H1 (cell line): ENCODE measurements at regions not wholly inside any gene's neighbourhood (a gene's known extent, or its start where the extent isn't known, plus 50 kb on each side); places are given as distances from the start of the nearest gene placed in this dataset.
A peak's percentile ranks its signal among the peaks of the same experiment; 100 is the strongest.

ENCODE experiments used
- CTCF ChIA-PET: fragments of 300-600 bp; sonication (Branson Sonifier 250); formaldehyde crosslinking; loops from one replicate; lab custom pipeline; 2021; ENCODE audit not compliant: partially characterized antibody; lab: Charles Lee
- POLR2A ChIA-PET: fragments of 300-600 bp; sonication (Branson Sonifier 250); formaldehyde crosslinking; loops from one replicate; lab custom pipeline; 2021; ENCODE audit warnings: inconsistent platforms; ENCODE audit not compliant: partially characterized antibody; lab: Charles Lee
- DNase-seq, 2 experiments: peaks; one replicate each; pipeline versions ENCODE4 v3.0.0 to v3.0.0-alpha.2; 2010 to 2022; ENCODE audit warnings: low spot score in 2 of 2, low read depth in 1 of 2, mixed read lengths in 1 of 2
- FAIRE-seq: peaks from 2 replicates; lab custom pipeline; 2011; peaks lifted over from hg19 to GRCh38; lab: Jason Lieb, UNC
- H2AFZ ChIP-seq: 2 replicates; pipeline ENCODE4 v1.8.1; 2012; ENCODE audit warnings: low read length, inconsistent platforms
- H2AK5ac ChIP-seq: 2 replicates; pipeline ENCODE4 v1.6.1; 2013; ENCODE audit warnings: low read depth, low read length
- H2BK120ac ChIP-seq: replicated peaks from 2 replicates; pipeline ENCODE3; 2013; ENCODE audit warnings: low read depth, low read length, inconsistent platforms
- H2BK12ac ChIP-seq: 2 replicates; pipeline ENCODE4 v1.6.1; 2013; ENCODE audit warnings: low read depth, low read length
- H2BK15ac ChIP-seq: 2 replicates; pipeline ENCODE4 v1.6.1; 2013; ENCODE audit warnings: low read length
- H2BK20ac ChIP-seq: 2 replicates; pipeline ENCODE4 v1.6.1; 2013; ENCODE audit warnings: low read length
- H2BK5ac ChIP-seq: 2 replicates; pipeline ENCODE4 v1.6.1; 2013; ENCODE audit warnings: low read depth, low read length
- H3K14ac ChIP-seq: 2 replicates; pipeline ENCODE4 v1.6.1; 2013; ENCODE audit warnings: inconsistent platforms; ENCODE audit not compliant: insufficient read length
- H3K18ac ChIP-seq: 2 replicates; pipeline ENCODE4 v1.6.1; 2013; ENCODE audit warnings: low read length; ENCODE audit errors: extremely low read depth
- H3K23ac ChIP-seq: 2 replicates; pipeline ENCODE4 v1.6.1; 2013; ENCODE audit warnings: inconsistent platforms; ENCODE audit not compliant: insufficient read length
- H3K23me2 ChIP-seq: 2 replicates; pipeline ENCODE4 v1.6.1; 2013; ENCODE audit warnings: low read depth, low read length
- H3K27ac ChIP-seq: 2 replicates; pipeline ENCODE4 v1.6.1; 2011; ENCODE audit warnings: low read depth, low read length, inconsistent platforms
- H3K27me3 ChIP-seq, 4 experiments: replicated peaks in 1 of 4; 1 replicate in 1 of 4; 2 replicates in 3 of 4; pipeline versions ENCODE4 v1.6.1 to v1.8.1; 2011 to 2013; ENCODE audit warnings: low read length in 3 of 4, mild to moderate bottlenecking in 3 of 4, inconsistent platforms in 2 of 4, mixed read lengths in 2 of 4, moderate library complexity in 1 of 4; ENCODE audit not compliant: control insufficient read depth in 3 of 4, insufficient read depth in 3 of 4; ENCODE audit errors: extremely low read depth in 1 of 4
- H3K36me3 ChIP-seq, 4 experiments: 2 replicates each; pipeline versions ENCODE4 v1.6.1 to v1.8.1; 2011 to 2013; ENCODE audit warnings: mild to moderate bottlenecking in 4 of 4, low read length in 3 of 4, moderate library complexity in 2 of 4, control low read depth in 1 of 4, inconsistent platforms in 1 of 4; ENCODE audit not compliant: insufficient read depth in 4 of 4, control insufficient read depth in 2 of 4
- H3K4ac ChIP-seq: replicated peaks from 2 replicates; pipeline ENCODE3; 2013; ENCODE audit warnings: low read length, low read depth, mixed read lengths, inconsistent platforms; ENCODE audit not compliant: insufficient read length
- H3K4me1 ChIP-seq, 4 experiments: replicated peaks in 1 of 4; 1 replicate in 1 of 4; 2 replicates in 3 of 4; pipeline versions ENCODE4 v1.6.1 to v1.8.1; 2011 to 2013; ENCODE audit warnings: low read length in 3 of 4, inconsistent platforms in 2 of 4, mixed read lengths in 1 of 4; ENCODE audit not compliant: insufficient read depth in 4 of 4, control insufficient read depth in 3 of 4
- H3K4me2 ChIP-seq, 2 experiments: 2 replicates each; pipeline versions ENCODE4 v1.6.1 to v1.8.1; 2011 to 2013; ENCODE audit warnings: low read depth in 2 of 2, low read length in 2 of 2, control low read depth in 1 of 2, inconsistent platforms in 1 of 2, mild to moderate bottlenecking in 1 of 2; ENCODE audit not compliant: insufficient read depth in 1 of 2
- H3K4me3 ChIP-seq, 4 experiments: fragments of 200-600, 300-600 bp in 1 of 4; sonication (generic), shearing (Covaris generic), sonication (Bioruptor Twin) in 1 of 4; 2 replicates each; pipeline versions ENCODE4 v1.5.1 to v1.8.1; 2011 to 2016; ENCODE audit warnings: low read length in 4 of 4, low read depth in 3 of 4, control low read depth in 2 of 4, inconsistent platforms in 2 of 4, mild to moderate bottlenecking in 2 of 4, mixed read lengths in 1 of 4, moderate library complexity in 1 of 4; ENCODE audit not compliant: insufficient read depth in 2 of 4; ENCODE audit errors: extremely low read depth in 1 of 4
- H3K56ac ChIP-seq: replicated peaks from 2 replicates; pipeline ENCODE3; 2013; ENCODE audit warnings: low read depth, mild to moderate bottlenecking, mixed read lengths, low read length, inconsistent platforms; ENCODE audit not compliant: insufficient read length
- H3K79me1 ChIP-seq: 2 replicates; pipeline ENCODE4 v1.6.1; 2013; ENCODE audit warnings: low read depth, low read length, control low read depth
- H3K79me2 ChIP-seq, 2 experiments: 2 replicates each; pipeline versions ENCODE4 v1.6.1 to v1.8.1; 2012 to 2013; ENCODE audit warnings: low read length in 2 of 2, mild to moderate bottlenecking in 2 of 2, inconsistent platforms in 1 of 2; ENCODE audit not compliant: insufficient read depth in 2 of 2, control insufficient read depth in 1 of 2
- H3K9ac ChIP-seq, 4 experiments: replicated peaks in 1 of 4; 1 replicate in 1 of 4; 2 replicates in 3 of 4; pipeline versions ENCODE4 v1.6.1 to v1.8.1; 2011 to 2013; ENCODE audit warnings: low read depth in 3 of 4, low read length in 3 of 4, control low read depth in 2 of 4, mild to moderate bottlenecking in 2 of 4, moderate library complexity in 2 of 4, inconsistent platforms in 1 of 4; ENCODE audit errors: extremely low read depth in 1 of 4
- H3K9me3 ChIP-seq, 2 experiments: 2 replicates each; pipeline versions ENCODE4 v1.6.1 to v1.8.1; 2012 to 2013; ENCODE audit warnings: mild to moderate bottlenecking in 2 of 2, moderate library complexity in 2 of 2, control low read depth in 1 of 2, inconsistent platforms in 1 of 2, low read depth in 1 of 2, low read length in 1 of 2, mixed read lengths in 1 of 2; ENCODE audit not compliant: insufficient read depth in 2 of 2
- H4K20me1 ChIP-seq, 2 experiments: replicated peaks in 1 of 2; 2 replicates each; pipeline versions ENCODE3 to v1.8.1; 2011 to 2013; ENCODE audit warnings: inconsistent platforms in 2 of 2, low read length in 2 of 2, mild to moderate bottlenecking in 1 of 2; ENCODE audit not compliant: insufficient read depth in 2 of 2, control insufficient read depth in 1 of 2
- H4K5ac ChIP-seq: 2 replicates; pipeline ENCODE4 v1.6.1; 2013; ENCODE audit warnings: low read length, low read depth, mixed read lengths, inconsistent platforms; ENCODE audit not compliant: insufficient read length
- H4K8ac ChIP-seq: 2 replicates; pipeline ENCODE4 v1.8.0; 2013; ENCODE audit warnings: mild to moderate bottlenecking, moderate library complexity, low read length, inconsistent platforms; ENCODE audit not compliant: insufficient read depth; ENCODE audit errors: extremely low read depth
- H4K91ac ChIP-seq: replicated peaks from 2 replicates; pipeline ENCODE3; 2013; ENCODE audit warnings: low read length, mixed read lengths, inconsistent platforms; ENCODE audit not compliant: insufficient read length
- ASH2L ChIP-seq: fragments of 200-600, 300-600 bp; sonication (generic); IDR thresholded peaks from one replicate; pipeline ENCODE4 v1.7.1; 2017; ENCODE audit warnings: low read length
- ATF3 ChIP-seq: IDR thresholded peaks from 2 replicates; pipeline ENCODE4 v1.6.1; 2011; ENCODE audit warnings: low read depth, mild to moderate bottlenecking, low read length; ENCODE audit not compliant: insufficient read depth
- CBX5 ChIP-seq: fragments of 300-800, 300-1000 bp; sonication (generic); IDR thresholded peaks from 2 replicates; pipeline ENCODE4 v1.7.1; 2016; ENCODE audit warnings: antibody characterized with exemption, low read length, low read depth
- GTF2F1 ChIP-seq: IDR thresholded peaks from 2 replicates; pipeline ENCODE4 v1.6.1; 2012; ENCODE audit warnings: low read depth, low read length, improper control_type of control experiment, borderline replicate concordance
- KDM4A ChIP-seq: IDR thresholded peaks from one replicate; pipeline ENCODE4 v1.7.1; 2012; ENCODE audit warnings: low read depth, mild to moderate bottlenecking, moderate library complexity, low read length, inconsistent platforms; ENCODE audit not compliant: severe bottlenecking
- PHF8 ChIP-seq: fragments of 200-600 bp; sonication (generic); conservative IDR thresholded peaks from 2 replicates; pipeline ENCODE4 v1.7.1; 2012; ENCODE audit warnings: low read depth, mild to moderate bottlenecking, inconsistent platforms, low read length, moderate library complexity
- RAD21 ChIP-seq, 2 experiments: IDR thresholded peaks in 1 of 2; conservative IDR thresholded peaks in 1 of 2; 2 replicates each; pipeline ENCODE4 v1.6.1; 2011; ENCODE audit warnings: low read depth in 2 of 2, low read length in 2 of 2, improper control_type of control experiment in 1 of 2, inconsistent platforms in 1 of 2, mild to moderate bottlenecking in 1 of 2, moderate library complexity in 1 of 2
- WGBS, 2 experiments: shearing (Covaris generic) in 1 of 2; methylation state at CpG; one replicate each; pipeline versions ENCODE4 v1.1.6 to v1.1.7; 2013 to 2015; ENCODE audit warnings: low lambda C conversion rate in 2 of 2, mixed read lengths in 2 of 2, inconsistent platforms in 1 of 2, low coverage in 1 of 2, missing lambda C conversion rate in 1 of 2; ENCODE audit not compliant: insufficient replicate concordance in 2 of 2, insufficient coverage in 1 of 2, insufficient read length in 1 of 2; ENCODE audit errors: extremely low coverage in 1 of 2, missing lambda C conversion rate in 1 of 2; 5-methylcytosine and 5-hydroxymethylcytosine counted together

GRCh38 chrX:10040961-10041360 is 73.8 kb downstream of the CLDN34 start:
- H4K8ac ChIP-seq: no peak overlapping the region
- no peak overlapping the region for H2BK15ac ChIP-seq
- H3K18ac ChIP-seq: peak overlapping the region; percentile 40; the same call in 1 of the 2 replicates
- no peak overlapping the region for H3K23ac ChIP-seq
- H2BK120ac ChIP-seq: peak overlapping the region; percentile 36
- FAIRE-seq (no peak), DNase-seq (no peak)
- peaks cover 0 to 1% of the 10 kb centered on the region in 2 experiments for H4K20me1 ChIP-seq
- no peaks in the 10 kb centered on the region for H3K9me3 ChIP-seq
- H3K79me1 ChIP-seq: no peaks in the 10 kb centered on the region
- peak overlapping the region; percentile 81; the same call in 1 of the 2 replicates for H2BK5ac ChIP-seq
- no peak overlapping the region for H3K4ac ChIP-seq
- no peak overlapping the region for H2BK20ac ChIP-seq
- peaks cover 0 to 12% (median 5%) of the 10 kb centered on the region in 4 experiments; a peak in 3 of 7 replicates for H3K4me1 ChIP-seq
- no peaks in the 10 kb centered on the region for H3K36me3 ChIP-seq
- 16% methylated on average over 5 of the region's 5 CpGs; no CpG with 5 or more reads in 1 of the 2 experiments for WGBS, 2 experiments
- H2BK12ac ChIP-seq: peak overlapping the region; percentile 27; the same call in 1 of the 2 replicates
- H3K56ac ChIP-seq: no peak overlapping the region
- ChIA-PET POLR2A (interaction anchor here (1.5 to 2.9 kb wide), 4 partner anchors 10 to 24 kb away, joined by 3 to 12 read pairs (median 8); no protein-coding TSS in a partner anchor), CTCF (interaction anchor here (1.1 to 1.4 kb wide), 3 partner anchors 12 to 42 kb away, joined by 3 to 5 read pairs (median 4); no protein-coding TSS in a partner anchor)
- peak overlapping the region; percentile 55; the same call in 1 of the 2 replicates for H3K27ac ChIP-seq
- no peak overlapping the region for H2AK5ac ChIP-seq
- H4K91ac ChIP-seq: peak overlapping the region; percentile 91
- H3K23me2 ChIP-seq: no peaks in the 10 kb centered on the region
- H3K9ac ChIP-seq: no peak overlapping the region
- H2AFZ ChIP-seq: no peak overlapping the region
- peak overlapping the region; percentile 29 for H4K5ac ChIP-seq
- H3K14ac ChIP-seq: no peak overlapping the region
- H3K4me3 ChIP-seq: peak overlapping the region in 1 of 4 experiments; percentile 37; a peak in 1 of 8 replicates
- no peaks in the 10 kb centered on the region for H3K27me3 ChIP-seq
- peaks cover 0 to 33% of the 10 kb centered on the region in 2 experiments; a peak in 2 of 4 replicates for H3K79me2 ChIP-seq
- peak overlapping the region; percentile 52 to 59 for H3K4me2 ChIP-seq
- TF ChIP-seq GTF2F1: no peak
- TF ChIP-seq ASH2L: no peak
- TF ChIP-seq PHF8: no peak
- TF ChIP-seq ATF3: no peak
- TF ChIP-seq KDM4A: no peak
- TF ChIP-seq RAD21 (IDR thresholded peaks at IDR 0.05 in 1 of 2, conservative IDR thresholded peaks at IDR 0.05 in 1 of 2; ENCODE audit: low read depth in 2 of 2, low read length in 2 of 2): no peak
- no peak for TF ChIP-seq CBX5
